ENCODE measurements at regions not wholly inside any gene's neighbourhood (a gene's known extent, or its start where the extent isn't known, plus 50 kb on each side); places are given as distances from the start of the nearest gene placed in this dataset.

DNA sequence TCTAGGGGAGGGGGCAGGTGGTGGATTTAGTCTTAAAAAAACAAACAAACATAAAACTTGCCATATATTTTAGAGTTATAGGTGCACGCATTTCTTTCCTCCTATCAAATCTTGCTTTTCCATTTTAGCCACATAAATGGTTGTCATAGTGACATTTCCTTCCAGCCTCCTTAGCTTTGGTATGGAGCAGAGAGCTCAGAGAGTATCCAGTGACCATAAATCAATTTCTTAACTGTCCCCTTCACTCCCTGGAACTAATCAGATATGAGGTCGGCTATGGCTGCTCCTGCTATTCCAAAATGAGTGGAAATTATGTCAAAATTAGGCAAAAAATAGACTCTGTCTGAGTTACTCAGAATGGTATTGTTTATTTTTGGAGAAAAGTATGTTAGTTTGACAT lies 164.5 kb downstream of the EBLN2 start:
- TF ChIP-seq, protein P1, sequence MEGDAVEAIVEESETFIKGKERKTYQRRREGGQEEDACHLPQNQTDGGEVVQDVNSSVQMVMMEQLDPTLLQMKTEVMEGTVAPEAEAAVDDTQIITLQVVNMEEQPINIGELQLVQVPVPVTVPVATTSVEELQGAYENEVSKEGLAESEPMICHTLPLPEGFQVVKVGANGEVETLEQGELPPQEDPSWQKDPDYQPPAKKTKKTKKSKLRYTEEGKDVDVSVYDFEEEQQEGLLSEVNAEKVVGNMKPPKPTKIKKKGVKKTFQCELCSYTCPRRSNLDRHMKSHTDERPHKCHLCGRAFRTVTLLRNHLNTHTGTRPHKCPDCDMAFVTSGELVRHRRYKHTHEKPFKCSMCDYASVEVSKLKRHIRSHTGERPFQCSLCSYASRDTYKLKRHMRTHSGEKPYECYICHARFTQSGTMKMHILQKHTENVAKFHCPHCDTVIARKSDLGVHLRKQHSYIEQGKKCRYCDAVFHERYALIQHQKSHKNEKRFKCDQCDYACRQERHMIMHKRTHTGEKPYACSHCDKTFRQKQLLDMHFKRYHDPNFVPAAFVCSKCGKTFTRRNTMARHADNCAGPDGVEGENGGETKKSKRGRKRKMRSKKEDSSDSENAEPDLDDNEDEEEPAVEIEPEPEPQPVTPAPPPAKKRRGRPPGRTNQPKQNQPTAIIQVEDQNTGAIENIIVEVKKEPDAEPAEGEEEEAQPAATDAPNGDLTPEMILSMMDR (IDR thresholded peaks at IDR 0.05; ENCODE audit: insufficient read depth, missing control alignments), result no peak
- no peak for FAIRE-seq
- DNase-seq (ENCODE audit: insufficient read length, low spot score), result no peak

DNA sequence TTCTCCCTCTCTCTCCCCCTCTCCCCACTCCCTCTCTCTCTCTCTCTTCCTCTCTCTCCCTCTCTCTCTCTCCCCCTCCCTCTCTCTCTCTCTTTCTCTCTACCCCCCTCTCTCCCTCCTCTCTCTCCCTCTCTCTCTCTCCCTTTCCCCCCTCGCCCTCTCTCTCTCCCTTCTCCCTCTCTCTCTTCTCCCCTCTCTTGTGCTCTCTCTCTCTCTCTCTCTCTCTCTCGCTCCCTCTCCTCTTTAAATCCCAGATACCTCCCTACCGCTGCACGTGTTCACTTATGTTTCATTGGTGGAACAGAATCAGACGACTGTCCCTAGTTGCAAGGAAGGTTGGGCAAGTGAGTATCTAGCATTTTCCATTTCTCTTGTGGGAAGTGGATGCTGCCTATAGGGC lies 166.5 kb downstream of the EBLN2 start:
- DNase-seq (ENCODE audit: insufficient read length, low spot score), result no peak
- no peak for FAIRE-seq
- TF ChIP-seq, protein P1 (IDR thresholded peaks at IDR 0.05; ENCODE audit: insufficient read depth, missing control alignments), result no peak

DNA sequence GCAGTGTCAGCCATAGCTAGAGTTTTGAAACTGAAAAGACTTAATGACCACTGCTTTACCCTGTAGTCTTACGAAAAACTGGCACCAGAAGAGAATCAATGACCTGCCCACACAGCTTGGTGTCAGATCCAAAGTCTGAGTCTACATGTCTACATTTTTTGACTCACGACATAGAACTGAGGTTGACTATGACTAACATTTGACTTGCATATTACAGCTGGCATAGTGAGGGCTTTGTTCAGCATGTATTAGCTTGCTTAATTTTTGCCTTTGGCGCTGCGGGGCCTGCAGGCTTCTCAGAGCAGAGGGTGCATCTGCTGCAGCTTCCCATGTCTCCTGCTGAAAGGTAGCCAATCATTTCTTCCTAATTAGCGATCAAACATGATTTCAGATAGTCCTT lies 167.0 kb downstream of the EBLN2 start:
- TF ChIP-seq, protein P1 (IDR thresholded peaks at IDR 0.05; ENCODE audit: insufficient read depth, missing control alignments), result no peak
- no peak for DNase-seq (ENCODE audit: insufficient read length, low spot score)
- FAIRE-seq, result no peak

DNA sequence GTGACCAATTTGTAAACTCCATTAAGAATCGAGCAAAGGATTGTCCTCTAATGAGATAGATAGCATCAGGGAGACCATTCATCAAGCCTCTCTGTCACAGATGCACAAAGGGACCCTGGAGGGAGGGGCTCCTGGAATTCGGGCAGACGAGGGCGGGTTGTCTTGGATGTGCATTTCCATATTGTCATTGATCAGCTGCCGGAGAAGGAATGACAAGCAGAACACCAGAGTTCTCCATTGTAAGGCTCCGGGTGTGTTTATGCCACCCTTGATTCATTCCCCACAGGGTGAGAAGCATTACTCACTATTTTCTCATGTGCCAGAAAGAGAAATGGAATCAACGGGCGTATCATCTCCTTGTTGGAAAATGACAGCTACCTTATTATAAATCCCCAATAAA lies 167.5 kb downstream of the EBLN2 start:
- FAIRE-seq, result no peak
- TF ChIP-seq, protein P1 (IDR thresholded peaks at IDR 0.05; ENCODE audit: insufficient read depth, missing control alignments), result no peak

DNA sequence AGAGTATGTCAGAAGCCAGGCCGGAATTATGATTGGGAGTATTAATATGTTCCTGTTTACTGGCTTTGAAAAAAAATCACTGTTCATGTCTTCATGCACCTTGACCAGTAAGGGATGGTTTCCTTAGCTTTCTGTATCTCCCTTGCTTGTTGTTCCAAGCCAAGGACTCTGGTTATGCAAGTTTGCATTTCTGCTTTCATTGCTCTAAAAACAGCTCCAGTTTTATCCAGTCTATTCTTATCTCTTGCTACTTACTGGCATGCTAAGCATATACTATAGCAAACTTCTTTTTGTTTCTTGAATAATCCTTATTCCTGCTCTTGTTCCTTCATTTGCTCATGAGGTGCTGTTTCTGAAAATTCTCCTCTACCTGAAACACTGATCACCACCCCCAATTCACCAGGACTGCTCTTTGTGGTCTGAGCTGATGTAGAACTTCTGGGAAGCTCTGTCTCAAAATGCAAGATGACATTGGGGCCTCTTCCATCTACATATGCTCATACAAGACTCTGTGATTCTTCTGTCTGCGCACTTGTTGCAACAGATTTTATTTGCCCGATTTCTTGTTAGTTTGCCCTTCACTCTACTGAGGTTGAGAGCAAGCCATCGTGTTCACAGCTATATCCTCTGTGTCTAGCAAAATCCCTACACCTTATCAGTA lies 173.0 kb downstream of the EBLN2 start:
- TF ChIP-seq, protein P1 (IDR thresholded peaks at IDR 0.05; ENCODE audit: insufficient read depth, missing control alignments), result no peak
- no peak for DNase-seq (ENCODE audit: insufficient read length, low spot score)
- FAIRE-seq, result no peak

More for the DNA sequence above, 167.5 kb downstream of the EBLN2 start:
- no peak for DNase-seq (ENCODE audit: insufficient read length, low spot score)

DNA sequence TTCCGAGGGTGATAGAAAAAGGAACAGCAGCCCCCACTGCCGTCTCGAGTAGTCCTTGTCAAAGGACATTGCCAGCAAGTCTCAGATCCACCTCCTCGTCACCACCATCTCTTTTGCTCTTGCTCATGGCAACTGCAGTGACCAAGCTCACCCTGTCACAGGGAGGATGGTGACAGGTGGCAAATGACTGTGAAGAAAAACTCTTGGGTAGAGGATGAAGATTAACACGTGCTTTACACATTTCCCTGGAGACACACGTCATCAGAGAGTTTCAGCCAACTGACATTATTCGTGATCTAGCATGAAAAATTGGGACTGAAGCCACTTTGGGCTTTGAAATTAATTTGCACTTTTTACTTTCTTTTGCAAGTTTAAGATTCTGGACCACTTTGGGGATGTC lies 174.3 kb downstream of the EBLN2 start:
- DNase-seq (ENCODE audit: insufficient read length, low spot score) (no peak), FAIRE-seq (no peak)
- TF ChIP-seq, protein P1 (IDR thresholded peaks at IDR 0.05; ENCODE audit: insufficient read depth, missing control alignments), result no peak

DNA sequence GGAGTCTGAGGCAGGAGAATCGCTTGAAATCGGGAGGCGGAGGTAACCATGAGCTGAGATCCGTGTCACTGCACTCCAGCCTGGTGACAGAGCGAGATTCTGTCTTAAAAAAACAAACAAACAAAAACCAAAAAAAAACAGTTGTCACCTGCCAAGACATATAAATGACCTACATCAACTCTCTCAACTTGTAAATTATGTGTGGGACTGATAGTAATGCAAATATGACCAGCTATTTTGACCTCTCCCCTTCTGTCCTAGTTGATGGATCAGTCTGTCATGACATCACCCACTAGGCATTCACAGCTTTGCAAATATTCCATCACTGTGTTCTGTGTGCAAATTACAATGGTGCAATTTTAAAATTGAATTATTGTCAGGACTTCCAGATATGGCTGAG lies 175.4 kb downstream of the EBLN2 start:
- TF ChIP-seq, protein P1 (IDR thresholded peaks at IDR 0.05; ENCODE audit: insufficient read depth, missing control alignments), result no peak
- DNase-seq (ENCODE audit: insufficient read length, low spot score), result no peak
- FAIRE-seq, result no peak

All from D721Med (cell line).